WTC11 (cell line): ENCODE measurements at regions not wholly inside any gene's neighbourhood (a gene's known extent, or its start where the extent isn't known, plus 50 kb on each side); places are given as distances from the start of the nearest gene placed in this dataset.

Source experiments
- ATAC-seq: fragments of 200-7000 bp; cut with Tn5 transposase; 2 replicates; pipeline ENCODE4 v1.10.0; 2021; ENCODE audit warnings: mild to moderate bottlenecking, moderate library complexity
- CTCF ChIA-PET: fragments of 300-600 bp; sonication (Branson Sonifier 250); formaldehyde crosslinking; loops from one replicate; lab custom pipeline; 2021; ENCODE audit warnings: antibody characterized with exemption; lab: Charles Lee
- POLR2A ChIA-PET: fragments of 350-600 bp; sonication (Branson Sonifier 250); formaldehyde crosslinking; loops from one replicate; lab custom pipeline; 2021; ENCODE audit warnings: antibody characterized with exemption; lab: Charles Lee
- DNase-seq: peaks from one replicate; pipeline ENCODE4 v3.0.0; 2021; ENCODE audit warnings: low spot score
- H3K27ac Mint-ChIP-seq: 2 replicates; pipeline ENCODE4 v1.8.0; 2021; ENCODE audit warnings: mixed read lengths
- H3K27me3 Mint-ChIP-seq: 2 replicates; pipeline ENCODE4 v1.8.0; 2021; ENCODE audit warnings: low read depth, mild to moderate bottlenecking, moderate library complexity, mixed read lengths
- H3K36me3 Mint-ChIP-seq: 2 replicates; pipeline ENCODE4 v1.8.0; 2021; ENCODE audit warnings: mixed read lengths
- H3K4me1 Mint-ChIP-seq: 2 replicates; pipeline ENCODE4 v1.8.0; 2022; ENCODE audit warnings: mixed read lengths
- H3K4me3 Mint-ChIP-seq: 2 replicates; pipeline ENCODE4 v1.8.0; 2021; ENCODE audit warnings: mild to moderate bottlenecking, moderate library complexity, mixed read lengths
- H3K9me3 Mint-ChIP-seq: 2 replicates; pipeline ENCODE4 v1.8.0; 2021; ENCODE audit warnings: mixed read lengths
- ATF3 ChIP-seq: sonication (generic); formaldehyde crosslinking; conservative IDR thresholded peaks from 2 replicates; pipeline ENCODE4 v1.8.1; 2022; ENCODE audit warnings: mild to moderate bottlenecking, missing genetic modification reagents
- ESRRA ChIP-seq: sonication (generic); formaldehyde crosslinking; IDR thresholded peaks from 2 replicates; pipeline ENCODE4 v1.8.1; 2022; ENCODE audit warnings: mild to moderate bottlenecking, missing genetic modification reagents, borderline replicate concordance
- FOXK1 ChIP-seq: sonication (generic); formaldehyde crosslinking; IDR thresholded peaks from 2 replicates; pipeline ENCODE4 v1.8.0; 2022; ENCODE audit warnings: mild to moderate bottlenecking, moderate library complexity, missing genetic modification reagents
- FOXP1 ChIP-seq: sonication (generic); formaldehyde crosslinking; IDR thresholded peaks from 2 replicates; pipeline ENCODE4 v1.8.0; 2022; ENCODE audit warnings: missing genetic modification reagents, mild to moderate bottlenecking, moderate library complexity, borderline replicate concordance
- NR1H2 ChIP-seq: sonication (generic); formaldehyde crosslinking; IDR thresholded peaks from 2 replicates; pipeline ENCODE4 v1.9.0; 2021; ENCODE audit warnings: mild to moderate bottlenecking, moderate library complexity, missing genetic modification reagents
- PRRX2 ChIP-seq: fragments of 250-450 bp; sonication (Bioruptor Pico); IDR thresholded peaks from 2 replicates; pipeline ENCODE4 v1.8.0; 2021; ENCODE audit warnings: mild to moderate bottlenecking
- SOX15 ChIP-seq: fragments of 250-450 bp; sonication (Bioruptor Pico); IDR thresholded peaks from 2 replicates; pipeline ENCODE4 v1.9.0; 2021; ENCODE audit warnings: mild to moderate bottlenecking
- TEAD1 ChIP-seq: sonication (generic); formaldehyde crosslinking; IDR thresholded peaks from 2 replicates; pipeline ENCODE4 v1.8.0; 2022; ENCODE audit warnings: mild to moderate bottlenecking, missing genetic modification reagents
- TP53 ChIP-seq: sonication (generic); formaldehyde crosslinking; IDR thresholded peaks from 2 replicates; pipeline ENCODE4 v1.8.1; 2023; ENCODE audit warnings: mild to moderate bottlenecking, missing genetic modification reagents
- ZNF138 ChIP-seq: sonication (generic); formaldehyde crosslinking; conservative IDR thresholded peaks from 2 replicates; pipeline ENCODE4 v1.8.1; 2022; ENCODE audit warnings: mild to moderate bottlenecking, moderate library complexity, missing genetic modification reagents
- ZNF425 ChIP-seq: fragments of 250-450 bp; sonication (Bioruptor Pico); conservative IDR thresholded peaks from 2 replicates; pipeline ENCODE4 v1.9.0; 2021; ENCODE audit warnings: mild to moderate bottlenecking
- ZNF512 ChIP-seq: sonication (generic); formaldehyde crosslinking; IDR thresholded peaks from 2 replicates; pipeline ENCODE4 v1.8.1; 2022; ENCODE audit warnings: missing genetic modification reagents, borderline replicate concordance
- TF ChIP-seq, protein P1 (sequence below): sonication (generic); formaldehyde crosslinking; IDR thresholded peaks from 2 replicates; pipeline ENCODE4 v1.8.1; 2023; ENCODE audit warnings: mild to moderate bottlenecking, missing genetic modification reagents, moderate library complexity
- TF ChIP-seq, protein P2 (sequence below): sonication (generic); formaldehyde crosslinking; IDR thresholded peaks from 2 replicates; pipeline ENCODE4 v1.8.1; 2022; ENCODE audit warnings: low read depth, mild to moderate bottlenecking, moderate library complexity, missing genetic modification reagents, borderline replicate concordance
- TF ChIP-seq, protein P3 (sequence below): sonication (generic); formaldehyde crosslinking; conservative IDR thresholded peaks from 2 replicates; pipeline ENCODE4 v1.8.1; 2023; ENCODE audit warnings: mild to moderate bottlenecking, low read depth, missing genetic modification reagents, moderate library complexity

- ATAC-seq (no peak), DNase-seq (no peak)
- Mint-ChIP-seq H3K4me3 (no peak overlapping the region), H3K27me3 (no peaks in the 10 kb centered on the region), H3K36me3 (no peaks in the 10 kb centered on the region), H3K4me1 (no peaks in the 10 kb centered on the region), H3K27ac (no peak overlapping the region), H3K9me3 (no peaks in the 10 kb centered on the region)
- POLR2A ChIA-PET: no interaction called here
- no peak for TF ChIP-seq NR1H2 (CRISPR knock-in tag)
- TF ChIP-seq, protein P1, sequence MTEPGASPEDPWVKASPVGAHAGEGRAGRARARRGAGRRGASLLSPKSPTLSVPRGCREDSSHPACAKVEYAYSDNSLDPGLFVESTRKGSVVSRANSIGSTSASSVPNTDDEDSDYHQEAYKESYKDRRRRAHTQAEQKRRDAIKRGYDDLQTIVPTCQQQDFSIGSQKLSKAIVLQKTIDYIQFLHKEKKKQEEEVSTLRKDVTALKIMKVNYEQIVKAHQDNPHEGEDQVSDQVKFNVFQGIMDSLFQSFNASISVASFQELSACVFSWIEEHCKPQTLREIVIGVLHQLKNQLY (CRISPR knock-in tag): no peak
- CTCF ChIA-PET: no interaction called here
These were observed 401.1 kb downstream of the PCDH18 start for GRCh38 chr4:137131201-137131600.

DNA sequence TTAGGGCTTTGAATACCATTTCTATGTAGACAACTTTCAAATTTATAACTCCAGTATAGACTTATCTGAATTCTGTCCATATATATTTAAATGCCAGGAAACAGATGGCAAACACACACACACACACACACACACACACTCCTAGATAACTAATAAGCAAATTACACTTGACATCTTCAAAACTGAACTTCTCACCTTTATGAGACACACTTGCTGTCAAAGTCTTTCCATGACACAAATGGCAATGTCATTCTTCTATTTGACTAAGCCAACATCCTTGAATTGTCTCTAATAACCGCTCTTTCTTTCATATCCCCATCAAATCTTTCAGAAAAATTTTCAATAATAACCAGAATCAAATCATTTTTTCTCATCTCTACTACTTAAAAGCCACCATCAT is 402.4 kb downstream of the PCDH18 start:
- Mint-ChIP-seq H3K36me3 (no peaks in the 10 kb centered on the region), H3K27ac (no peak overlapping the region), H3K9me3 (no peaks in the 10 kb centered on the region), H3K27me3 (no peaks in the 10 kb centered on the region), H3K4me1 (no peaks in the 10 kb centered on the region), H3K4me3 (no peak overlapping the region)
- POLR2A ChIA-PET: no interaction called here
- CTCF ChIA-PET: no interaction called here
- TF ChIP-seq ESRRA (CRISPR knock-in tag) (no peak), FOXK1 (CRISPR knock-in tag) (no peak), ATF3 (CRISPR knock-in tag) (no peak), ZNF138 (CRISPR knock-in tag) (no peak)
- ATAC-seq (no peak), DNase-seq (no peak)

GRCh38 chr4:137129441-137129840 is 402.9 kb downstream of the PCDH18 start:
- DNase-seq (no peak), ATAC-seq (no peak)
- H3K27me3 Mint-ChIP-seq: no peaks in the 10 kb centered on the region
- CTCF ChIA-PET: no interaction called here
- H3K27ac Mint-ChIP-seq: no peak overlapping the region
- TF ChIP-seq, protein P2, sequence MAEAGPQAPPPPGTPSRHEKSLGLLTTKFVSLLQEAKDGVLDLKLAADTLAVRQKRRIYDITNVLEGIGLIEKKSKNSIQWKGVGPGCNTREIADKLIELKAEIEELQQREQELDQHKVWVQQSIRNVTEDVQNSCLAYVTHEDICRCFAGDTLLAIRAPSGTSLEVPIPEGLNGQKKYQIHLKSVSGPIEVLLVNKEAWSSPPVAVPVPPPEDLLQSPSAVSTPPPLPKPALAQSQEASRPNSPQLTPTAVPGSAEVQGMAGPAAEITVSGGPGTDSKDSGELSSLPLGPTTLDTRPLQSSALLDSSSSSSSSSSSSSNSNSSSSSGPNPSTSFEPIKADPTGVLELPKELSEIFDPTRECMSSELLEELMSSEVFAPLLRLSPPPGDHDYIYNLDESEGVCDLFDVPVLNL (CRISPR knock-in tag): no peak
- H3K9me3 Mint-ChIP-seq: no peaks in the 10 kb centered on the region
- POLR2A ChIA-PET: no interaction called here
- H3K4me3 Mint-ChIP-seq: no peak overlapping the region
- no peaks in the 10 kb centered on the region for H3K36me3 Mint-ChIP-seq
- no peaks in the 10 kb centered on the region for H3K4me1 Mint-ChIP-seq

DNA sequence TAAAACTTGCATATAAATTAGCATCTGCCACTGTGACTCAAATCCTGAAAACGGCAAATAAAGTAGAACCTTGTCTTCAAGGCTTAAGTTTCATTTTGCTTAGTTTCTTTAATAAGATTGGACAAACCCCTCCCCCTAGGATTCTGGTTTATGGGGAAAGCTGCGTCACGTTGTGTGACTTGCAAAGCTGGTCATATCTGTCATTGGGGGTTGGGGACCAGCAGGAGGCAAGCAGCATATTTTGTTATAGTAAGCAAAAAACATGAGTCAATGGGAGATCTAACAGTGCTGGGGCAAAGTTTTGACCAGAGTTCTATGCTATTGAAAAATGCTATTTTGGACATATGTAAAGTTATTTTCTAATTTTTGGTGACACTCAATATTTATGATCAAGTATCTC is 407.3 kb downstream of the PCDH18 start:
- TF ChIP-seq ZNF512 (CRISPR knock-in tag) (no peak), TP53 (CRISPR knock-in tag) (no peak), TEAD1 (no peak), SOX15 (CRISPR knock-in tag) (no peak), FOXP1 (CRISPR knock-in tag) (no peak), ZNF425 (CRISPR knock-in tag) (no peak), PRRX2 (no peak)
- TF ChIP-seq, protein P3, sequence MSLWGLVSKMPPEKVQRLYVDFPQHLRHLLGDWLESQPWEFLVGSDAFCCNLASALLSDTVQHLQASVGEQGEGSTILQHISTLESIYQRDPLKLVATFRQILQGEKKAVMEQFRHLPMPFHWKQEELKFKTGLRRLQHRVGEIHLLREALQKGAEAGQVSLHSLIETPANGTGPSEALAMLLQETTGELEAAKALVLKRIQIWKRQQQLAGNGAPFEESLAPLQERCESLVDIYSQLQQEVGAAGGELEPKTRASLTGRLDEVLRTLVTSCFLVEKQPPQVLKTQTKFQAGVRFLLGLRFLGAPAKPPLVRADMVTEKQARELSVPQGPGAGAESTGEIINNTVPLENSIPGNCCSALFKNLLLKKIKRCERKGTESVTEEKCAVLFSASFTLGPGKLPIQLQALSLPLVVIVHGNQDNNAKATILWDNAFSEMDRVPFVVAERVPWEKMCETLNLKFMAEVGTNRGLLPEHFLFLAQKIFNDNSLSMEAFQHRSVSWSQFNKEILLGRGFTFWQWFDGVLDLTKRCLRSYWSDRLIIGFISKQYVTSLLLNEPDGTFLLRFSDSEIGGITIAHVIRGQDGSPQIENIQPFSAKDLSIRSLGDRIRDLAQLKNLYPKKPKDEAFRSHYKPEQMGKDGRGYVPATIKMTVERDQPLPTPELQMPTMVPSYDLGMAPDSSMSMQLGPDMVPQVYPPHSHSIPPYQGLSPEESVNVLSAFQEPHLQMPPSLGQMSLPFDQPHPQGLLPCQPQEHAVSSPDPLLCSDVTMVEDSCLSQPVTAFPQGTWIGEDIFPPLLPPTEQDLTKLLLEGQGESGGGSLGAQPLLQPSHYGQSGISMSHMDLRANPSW: no peak
- TF ChIP-seq, protein P2 (CRISPR knock-in tag): no peak
- H3K4me3 Mint-ChIP-seq: no peak overlapping the region
- ATAC-seq: no peak
- H3K27ac Mint-ChIP-seq: no peak overlapping the region
- DNase-seq: no peak
- CTCF ChIA-PET: interaction anchor here (0.5 to 1.7 kb wide), 7 partner anchors 9 to 1318 kb away, joined by 3 to 7 read pairs (median 4); partner anchors contain the start of gene PCDH18
- H3K27me3 Mint-ChIP-seq: no peaks in the 10 kb centered on the region
- POLR2A ChIA-PET: no interaction called here
- H3K36me3 Mint-ChIP-seq: no peaks in the 10 kb centered on the region
- H3K4me1 Mint-ChIP-seq: no peaks in the 10 kb centered on the region
- H3K9me3 Mint-ChIP-seq: no peaks in the 10 kb centered on the region
